H1 (cell line): ENCODE measurements at regions not wholly inside any gene's neighbourhood (a gene's known extent, or its start where the extent isn't known, plus 50 kb on each side); places are given as distances from the start of the nearest gene placed in this dataset.

Experiments used
- CTCF ChIA-PET: fragments of 300-600 bp; sonication (Branson Sonifier 250); formaldehyde crosslinking; loops from one replicate; lab custom pipeline; 2021; ENCODE audit not compliant: partially characterized antibody; lab: Charles Lee
- POLR2A ChIA-PET: fragments of 300-600 bp; sonication (Branson Sonifier 250); formaldehyde crosslinking; loops from one replicate; lab custom pipeline; 2021; ENCODE audit warnings: inconsistent platforms; ENCODE audit not compliant: partially characterized antibody; lab: Charles Lee
- DNase-seq, 2 experiments: peaks; one replicate each; pipeline versions ENCODE4 v3.0.0 to v3.0.0-alpha.2; 2010 to 2022; ENCODE audit warnings: low spot score in 2 of 2, low read depth in 1 of 2, mixed read lengths in 1 of 2
- FAIRE-seq: peaks from 2 replicates; lab custom pipeline; 2011; peaks lifted over from hg19 to GRCh38; lab: Jason Lieb, UNC
- H2AFZ ChIP-seq: 2 replicates; pipeline ENCODE4 v1.8.1; 2012; ENCODE audit warnings: low read length, inconsistent platforms
- H2AK5ac ChIP-seq: 2 replicates; pipeline ENCODE4 v1.6.1; 2013; ENCODE audit warnings: low read depth, low read length
- H2BK120ac ChIP-seq: replicated peaks from 2 replicates; pipeline ENCODE3; 2013; ENCODE audit warnings: low read depth, low read length, inconsistent platforms
- H2BK12ac ChIP-seq: 2 replicates; pipeline ENCODE4 v1.6.1; 2013; ENCODE audit warnings: low read depth, low read length
- H2BK15ac ChIP-seq: 2 replicates; pipeline ENCODE4 v1.6.1; 2013; ENCODE audit warnings: low read length
- H2BK20ac ChIP-seq: 2 replicates; pipeline ENCODE4 v1.6.1; 2013; ENCODE audit warnings: low read length
- H2BK5ac ChIP-seq: 2 replicates; pipeline ENCODE4 v1.6.1; 2013; ENCODE audit warnings: low read depth, low read length
- H3K14ac ChIP-seq: 2 replicates; pipeline ENCODE4 v1.6.1; 2013; ENCODE audit warnings: inconsistent platforms; ENCODE audit not compliant: insufficient read length
- H3K18ac ChIP-seq: 2 replicates; pipeline ENCODE4 v1.6.1; 2013; ENCODE audit warnings: low read length; ENCODE audit errors: extremely low read depth
- H3K23ac ChIP-seq: 2 replicates; pipeline ENCODE4 v1.6.1; 2013; ENCODE audit warnings: inconsistent platforms; ENCODE audit not compliant: insufficient read length
- H3K23me2 ChIP-seq: 2 replicates; pipeline ENCODE4 v1.6.1; 2013; ENCODE audit warnings: low read depth, low read length
- H3K27ac ChIP-seq: 2 replicates; pipeline ENCODE4 v1.6.1; 2011; ENCODE audit warnings: low read depth, low read length, inconsistent platforms
- H3K27me3 ChIP-seq, 4 experiments: replicated peaks in 1 of 4; 1 replicate in 1 of 4; 2 replicates in 3 of 4; pipeline versions ENCODE4 v1.6.1 to v1.8.1; 2011 to 2013; ENCODE audit warnings: low read length in 3 of 4, mild to moderate bottlenecking in 3 of 4, inconsistent platforms in 2 of 4, mixed read lengths in 2 of 4, moderate library complexity in 1 of 4; ENCODE audit not compliant: control insufficient read depth in 3 of 4, insufficient read depth in 3 of 4; ENCODE audit errors: extremely low read depth in 1 of 4
- H3K36me3 ChIP-seq, 4 experiments: 2 replicates each; pipeline versions ENCODE4 v1.6.1 to v1.8.1; 2011 to 2013; ENCODE audit warnings: mild to moderate bottlenecking in 4 of 4, low read length in 3 of 4, moderate library complexity in 2 of 4, control low read depth in 1 of 4, inconsistent platforms in 1 of 4; ENCODE audit not compliant: insufficient read depth in 4 of 4, control insufficient read depth in 2 of 4
- H3K4ac ChIP-seq: replicated peaks from 2 replicates; pipeline ENCODE3; 2013; ENCODE audit warnings: low read length, low read depth, mixed read lengths, inconsistent platforms; ENCODE audit not compliant: insufficient read length
- H3K4me1 ChIP-seq, 4 experiments: replicated peaks in 1 of 4; 1 replicate in 1 of 4; 2 replicates in 3 of 4; pipeline versions ENCODE4 v1.6.1 to v1.8.1; 2011 to 2013; ENCODE audit warnings: low read length in 3 of 4, inconsistent platforms in 2 of 4, mixed read lengths in 1 of 4; ENCODE audit not compliant: insufficient read depth in 4 of 4, control insufficient read depth in 3 of 4
- H3K4me2 ChIP-seq, 2 experiments: 2 replicates each; pipeline versions ENCODE4 v1.6.1 to v1.8.1; 2011 to 2013; ENCODE audit warnings: low read depth in 2 of 2, low read length in 2 of 2, control low read depth in 1 of 2, inconsistent platforms in 1 of 2, mild to moderate bottlenecking in 1 of 2; ENCODE audit not compliant: insufficient read depth in 1 of 2
- H3K4me3 ChIP-seq, 4 experiments: fragments of 200-600, 300-600 bp in 1 of 4; sonication (generic), shearing (Covaris generic), sonication (Bioruptor Twin) in 1 of 4; 2 replicates each; pipeline versions ENCODE4 v1.5.1 to v1.8.1; 2011 to 2016; ENCODE audit warnings: low read length in 4 of 4, low read depth in 3 of 4, control low read depth in 2 of 4, inconsistent platforms in 2 of 4, mild to moderate bottlenecking in 2 of 4, mixed read lengths in 1 of 4, moderate library complexity in 1 of 4; ENCODE audit not compliant: insufficient read depth in 2 of 4; ENCODE audit errors: extremely low read depth in 1 of 4
- H3K56ac ChIP-seq: replicated peaks from 2 replicates; pipeline ENCODE3; 2013; ENCODE audit warnings: low read depth, mild to moderate bottlenecking, mixed read lengths, low read length, inconsistent platforms; ENCODE audit not compliant: insufficient read length
- H3K79me1 ChIP-seq: 2 replicates; pipeline ENCODE4 v1.6.1; 2013; ENCODE audit warnings: low read depth, low read length, control low read depth
- H3K79me2 ChIP-seq, 2 experiments: 2 replicates each; pipeline versions ENCODE4 v1.6.1 to v1.8.1; 2012 to 2013; ENCODE audit warnings: low read length in 2 of 2, mild to moderate bottlenecking in 2 of 2, inconsistent platforms in 1 of 2; ENCODE audit not compliant: insufficient read depth in 2 of 2, control insufficient read depth in 1 of 2
- H3K9ac ChIP-seq, 4 experiments: replicated peaks in 1 of 4; 1 replicate in 1 of 4; 2 replicates in 3 of 4; pipeline versions ENCODE4 v1.6.1 to v1.8.1; 2011 to 2013; ENCODE audit warnings: low read depth in 3 of 4, low read length in 3 of 4, control low read depth in 2 of 4, mild to moderate bottlenecking in 2 of 4, moderate library complexity in 2 of 4, inconsistent platforms in 1 of 4; ENCODE audit errors: extremely low read depth in 1 of 4
- H3K9me3 ChIP-seq, 2 experiments: 2 replicates each; pipeline versions ENCODE4 v1.6.1 to v1.8.1; 2012 to 2013; ENCODE audit warnings: mild to moderate bottlenecking in 2 of 2, moderate library complexity in 2 of 2, control low read depth in 1 of 2, inconsistent platforms in 1 of 2, low read depth in 1 of 2, low read length in 1 of 2, mixed read lengths in 1 of 2; ENCODE audit not compliant: insufficient read depth in 2 of 2
- H4K20me1 ChIP-seq, 2 experiments: replicated peaks in 1 of 2; 2 replicates each; pipeline versions ENCODE3 to v1.8.1; 2011 to 2013; ENCODE audit warnings: inconsistent platforms in 2 of 2, low read length in 2 of 2, mild to moderate bottlenecking in 1 of 2; ENCODE audit not compliant: insufficient read depth in 2 of 2, control insufficient read depth in 1 of 2
- H4K5ac ChIP-seq: 2 replicates; pipeline ENCODE4 v1.6.1; 2013; ENCODE audit warnings: low read length, low read depth, mixed read lengths, inconsistent platforms; ENCODE audit not compliant: insufficient read length
- H4K8ac ChIP-seq: 2 replicates; pipeline ENCODE4 v1.8.0; 2013; ENCODE audit warnings: mild to moderate bottlenecking, moderate library complexity, low read length, inconsistent platforms; ENCODE audit not compliant: insufficient read depth; ENCODE audit errors: extremely low read depth
- H4K91ac ChIP-seq: replicated peaks from 2 replicates; pipeline ENCODE3; 2013; ENCODE audit warnings: low read length, mixed read lengths, inconsistent platforms; ENCODE audit not compliant: insufficient read length
- ATF3 ChIP-seq: IDR thresholded peaks from 2 replicates; pipeline ENCODE4 v1.6.1; 2011; ENCODE audit warnings: low read depth, mild to moderate bottlenecking, low read length; ENCODE audit not compliant: insufficient read depth
- EGR1 ChIP-seq: IDR thresholded peaks from 2 replicates; pipeline ENCODE4 v1.6.1; 2011; ENCODE audit warnings: low read depth, low read length, borderline replicate concordance
- USF2 ChIP-seq: IDR thresholded peaks from 2 replicates; pipeline ENCODE4 v1.6.1; 2011; ENCODE audit warnings: low read length, improper control_type of control experiment
- YY1 ChIP-seq: IDR thresholded peaks from 2 replicates; pipeline ENCODE4 v1.6.1; 2011; ENCODE audit warnings: low read depth, mild to moderate bottlenecking, low read length
- WGBS, 2 experiments: shearing (Covaris generic) in 1 of 2; methylation state at CpG; one replicate each; pipeline versions ENCODE4 v1.1.6 to v1.1.7; 2013 to 2015; ENCODE audit warnings: low lambda C conversion rate in 2 of 2, mixed read lengths in 2 of 2, inconsistent platforms in 1 of 2, low coverage in 1 of 2, missing lambda C conversion rate in 1 of 2; ENCODE audit not compliant: insufficient replicate concordance in 2 of 2, insufficient coverage in 1 of 2, insufficient read length in 1 of 2; ENCODE audit errors: extremely low coverage in 1 of 2, missing lambda C conversion rate in 1 of 2; 5-methylcytosine and 5-hydroxymethylcytosine counted together

- Histone ChIP-seq H2AFZ (no peak overlapping the region), H3K4ac (no peak overlapping the region), H4K20me1 (no peaks in the 10 kb centered on the region), H3K79me1 (no peaks in the 10 kb centered on the region), H3K56ac (no peak overlapping the region), H3K79me2 (no peaks in the 10 kb centered on the region), H2BK12ac (no peak overlapping the region), H3K23ac (no peak overlapping the region), H2BK120ac (no peak overlapping the region), H4K5ac (no peak overlapping the region), H2BK5ac (no peak overlapping the region), H3K27me3 (no peaks in the 10 kb centered on the region)
- no peak for FAIRE-seq
- TF ChIP-seq USF2, result no peak
- no peak for TF ChIP-seq YY1
- TF ChIP-seq EGR1, result no peak
- TF ChIP-seq ATF3, result no peak
- TF ChIP-seq, all 59 proteins: peak for 0
- 98% methylated on average over 2 of the region's 2 CpGs; no CpG with 5 or more reads in 1 of the 2 experiments for WGBS, 2 experiments
- Histone ChIP-seq H3K4me2 (no peak overlapping the region), H3K27ac (no peak overlapping the region), H3K14ac (no peak overlapping the region), H3K9me3 (no peaks in the 10 kb centered on the region), H2BK15ac (no peak overlapping the region), H4K8ac (no peak overlapping the region), H3K23me2 (no peaks in the 10 kb centered on the region), H3K4me1 (no peaks in the 10 kb centered on the region), H3K9ac (no peak overlapping the region), H3K4me3 (no peak overlapping the region), H2AK5ac (no peak overlapping the region), H3K18ac (no peak overlapping the region), H3K36me3 (no peaks in the 10 kb centered on the region), H2BK20ac (no peak overlapping the region), H4K91ac (no peak overlapping the region)
- CTCF ChIA-PET, result interaction anchor here (0.6 to 1.3 kb wide), 2 partner anchors 19 to 34 kb away, joined by 3 read pairs; no protein-coding TSS in a partner anchor
- POLR2A ChIA-PET, result no interaction called here
- no peak for DNase-seq
These were observed 58.0 kb upstream of the ZNF521 start for GRCh38 chr18:25409971-25410370.
